IMR-90 (cell line): ENCODE measurements at regions not wholly inside any gene's neighbourhood (a gene's known extent, or its start where the extent isn't known, plus 50 kb on each side); places are given as distances from the start of the nearest gene placed in this dataset.

Experiments
- ATAC-seq: fragments of 200-7000 bp; cut with Tn5 transposase; 2 replicates; pipeline ENCODE4 v1.9.1; 2020; ENCODE audit warnings: low read depth, mild to moderate bottlenecking, moderate library complexity
- BruUV-seq: library from RNA; stranded (reverse); fragments of 400-500 nt; replicated peaks from 2 replicates; lab custom pipeline; 2021; lab: Mats Ljungman, UMichigan
- CTCF ChIA-PET: fragments of 300-600 bp; formaldehyde crosslinking; extraction: SDS; loops from one replicate; lab custom pipeline; 2021; ENCODE audit warnings: antibody characterized with exemption; lab: Yijun Ruan, JAX
- POLR2A ChIA-PET: fragments of 300-600 bp; sonication (Branson Sonifier 250); formaldehyde crosslinking; loops from one replicate; lab custom pipeline; 2022; ENCODE audit warnings: antibody characterized with exemption; ENCODE audit not compliant: unreplicated experiment; lab: Charles Lee
- DNase-seq: peaks from one replicate; pipeline ENCODE4 v3.0.0; 2013
- H2AFZ ChIP-seq: replicated peaks from 2 replicates; pipeline ENCODE3; 2013; ENCODE audit warnings: low read length, mild to moderate bottlenecking; ENCODE audit not compliant: poor library complexity
- H2AK5ac ChIP-seq: 2 replicates; pipeline ENCODE4 v1.6.1; 2013; ENCODE audit warnings: low read depth, low read length, inconsistent platforms
- H2AK9ac ChIP-seq: replicated peaks from 2 replicates; pipeline ENCODE3; 2013; ENCODE audit warnings: mild to moderate bottlenecking, low read depth, low read length, moderate library complexity; ENCODE audit not compliant: poor library complexity
- H2BK120ac ChIP-seq: 2 replicates; pipeline ENCODE4 v1.6.1; 2013; ENCODE audit warnings: low read depth, low read length, inconsistent platforms
- H2BK15ac ChIP-seq: 3 replicates; pipeline ENCODE4 v1.6.1; 2013; ENCODE audit warnings: low read depth, low read length, inconsistent platforms
- H2BK20ac ChIP-seq: 2 replicates; pipeline ENCODE4 v1.6.1; 2013; ENCODE audit warnings: low read depth, mild to moderate bottlenecking, inconsistent platforms, low read length, moderate library complexity
- H2BK5ac ChIP-seq: 2 replicates; pipeline ENCODE4 v1.6.1; 2013; ENCODE audit warnings: mild to moderate bottlenecking, low read depth, low read length, inconsistent platforms; ENCODE audit not compliant: poor library complexity, severe bottlenecking
- H3K14ac ChIP-seq: replicated peaks from 2 replicates; pipeline ENCODE4 v1.6.1; 2013; ENCODE audit warnings: low read depth, low read length, inconsistent platforms
- H3K18ac ChIP-seq: 2 replicates; pipeline ENCODE4 v1.6.1; 2013; ENCODE audit warnings: low read depth, low read length, control low read depth
- H3K23ac ChIP-seq: 2 replicates; pipeline ENCODE4 v1.6.1; 2013; ENCODE audit warnings: low read depth, low read length, inconsistent platforms
- H3K27ac ChIP-seq: 2 replicates; pipeline ENCODE4 v1.5.1; 2013; ENCODE audit warnings: mild to moderate bottlenecking, control low read depth, low read length; ENCODE audit not compliant: insufficient read depth
- H3K27me3 ChIP-seq: 2 replicates; pipeline ENCODE4 v1.6.1; 2013; ENCODE audit warnings: low read length; ENCODE audit not compliant: control insufficient read depth, insufficient read depth
- H3K36me3 ChIP-seq: 2 replicates; pipeline ENCODE4 v1.6.1; 2013; ENCODE audit warnings: low read length, mixed read lengths; ENCODE audit not compliant: control insufficient read depth, insufficient read depth
- H3K4ac ChIP-seq: 2 replicates; pipeline ENCODE4 v1.6.1; 2013; ENCODE audit warnings: low read depth, low read length, inconsistent platforms
- H3K4me1 ChIP-seq: 2 replicates; pipeline ENCODE4 v1.6.1; 2013; ENCODE audit warnings: low read length, mixed read lengths; ENCODE audit not compliant: control insufficient read depth, insufficient read depth
- H3K4me2 ChIP-seq: 2 replicates; pipeline ENCODE4 v1.6.1; 2013; ENCODE audit warnings: low read depth, mild to moderate bottlenecking, control low read depth, low read length, moderate library complexity
- H3K4me3 ChIP-seq: 2 replicates; pipeline ENCODE4 v1.5.1; 2013; ENCODE audit warnings: low read depth, mild to moderate bottlenecking, control low read depth, low read length, moderate library complexity; ENCODE audit not compliant: insufficient read depth
- H3K56ac ChIP-seq: 2 replicates; pipeline ENCODE4 v1.6.1; 2013; ENCODE audit warnings: low read length, inconsistent platforms; ENCODE audit not compliant: insufficient read depth; ENCODE audit errors: extremely low read depth
- H3K79me1 ChIP-seq, 2 experiments: 2 replicates each; pipeline ENCODE4 v1.6.1; 2013; ENCODE audit warnings: low read length in 2 of 2, inconsistent platforms in 1 of 2, low read depth in 1 of 2
- H3K9ac ChIP-seq: 2 replicates; pipeline ENCODE4 v1.6.1; 2013; ENCODE audit warnings: low read depth, low read length, control low read depth
- H3K9me1 ChIP-seq: 2 replicates; pipeline ENCODE4 v1.6.1; 2013; ENCODE audit warnings: low read length, inconsistent platforms; ENCODE audit not compliant: insufficient read depth
- H3K9me3 ChIP-seq: 2 replicates; pipeline ENCODE4 v1.6.1; 2013; ENCODE audit warnings: low read length; ENCODE audit not compliant: control insufficient read depth, insufficient read depth
- H4K20me1 ChIP-seq: 2 replicates; pipeline ENCODE4 v1.6.1; 2013; ENCODE audit warnings: low read length, inconsistent platforms; ENCODE audit not compliant: insufficient read depth
- H4K5ac ChIP-seq: 2 replicates; pipeline ENCODE4 v1.6.1; 2013; ENCODE audit warnings: mild to moderate bottlenecking, low read depth, low read length, control low read depth
- H4K8ac ChIP-seq, 2 experiments: 2 replicates each; pipeline ENCODE4 v1.6.1; 2013; ENCODE audit warnings: low read depth in 2 of 2, low read length in 2 of 2, control low read depth in 1 of 2, inconsistent platforms in 1 of 2
- H4K91ac ChIP-seq: 2 replicates; pipeline ENCODE4 v1.6.1; 2013; ENCODE audit warnings: low read depth, low read length, inconsistent platforms; ENCODE audit not compliant: insufficient read depth
- BHLHE40 ChIP-seq: fragments of 150-350 bp; IDR thresholded peaks from 2 replicates; pipeline ENCODE4 v1.6.1; 2016; ENCODE audit warnings: mild to moderate bottlenecking, low read depth, low read length
- CEBPB ChIP-seq: IDR thresholded peaks from 2 replicates; pipeline ENCODE4 v1.6.1; 2012; ENCODE audit warnings: low read depth, low read length, improper control_type of control experiment
- CHD1 ChIP-seq: IDR thresholded peaks from 2 replicates; pipeline ENCODE4 v1.6.1; 2012; ENCODE audit warnings: low read depth, low read length, improper control_type of control experiment
- CTCF ChIP-seq: conservative IDR thresholded peaks from 2 replicates; pipeline ENCODE4 v1.5.1; 2012; ENCODE audit warnings: mild to moderate bottlenecking, low read depth, low read length, improper control_type of control experiment
- ELK1 ChIP-seq: fragments of 150-350 bp; IDR thresholded peaks from 2 replicates; pipeline ENCODE4 v1.6.1; 2016; ENCODE audit warnings: low read depth, mild to moderate bottlenecking, low read length, moderate library complexity, borderline replicate concordance
- FOS ChIP-seq: fragments of 150-350 bp; IDR thresholded peaks from 2 replicates; pipeline ENCODE4 v1.6.1; 2016; ENCODE audit warnings: low read depth, low read length
- MAFK ChIP-seq: IDR thresholded peaks from 2 replicates; pipeline ENCODE4 v1.6.1; 2012; ENCODE audit warnings: low read depth, low read length, improper control_type of control experiment
- MAZ ChIP-seq: IDR thresholded peaks from 2 replicates; pipeline ENCODE4 v1.6.1; 2012; ENCODE audit warnings: low read depth, mild to moderate bottlenecking, low read length, improper control_type of control experiment, moderate library complexity, borderline replicate concordance
- MXI1 ChIP-seq: IDR thresholded peaks from 2 replicates; pipeline ENCODE4 v1.6.1; 2012; ENCODE audit warnings: low read depth, mild to moderate bottlenecking, low read length, moderate library complexity, borderline replicate concordance
- NFE2L2 ChIP-seq: fragments of 150-350 bp; IDR thresholded peaks from 2 replicates; pipeline ENCODE4 v1.6.1; 2016; ENCODE audit warnings: low read depth, mild to moderate bottlenecking, low read length
- POLR2A ChIP-seq: IDR thresholded peaks from 2 replicates; pipeline ENCODE4 v1.6.1; 2012; ENCODE audit warnings: mild to moderate bottlenecking, low read depth, low read length
- RAD21 ChIP-seq: IDR thresholded peaks from 2 replicates; pipeline ENCODE4 v1.6.1; 2012; ENCODE audit warnings: low read length, improper control_type of control experiment
- RCOR1 ChIP-seq: IDR thresholded peaks from 2 replicates; pipeline ENCODE4 v1.6.1; 2012; ENCODE audit warnings: mild to moderate bottlenecking, low read length, improper control_type of control experiment; ENCODE audit not compliant: insufficient replicate concordance
- RFX5 ChIP-seq: IDR thresholded peaks from 2 replicates; pipeline ENCODE4 v1.8.0; 2012; ENCODE audit warnings: low read depth, mild to moderate bottlenecking, low read length, moderate library complexity
- SMC3 ChIP-seq: fragments of 150-350 bp; IDR thresholded peaks from 2 replicates; pipeline ENCODE4 v1.6.1; 2016; ENCODE audit warnings: low read depth, mild to moderate bottlenecking, antibody characterized with exemption, low read length, moderate library complexity
- USF2 ChIP-seq: fragments of 150-350 bp; IDR thresholded peaks from 2 replicates; pipeline ENCODE4 v1.6.1; 2017; ENCODE audit warnings: mild to moderate bottlenecking, antibody characterized with exemption, low read length, low read depth
- WGBS, 2 experiments: methylation state at CpG; one replicate each; pipeline versions ENCODE4 v1.1.5 to v1.1.7; 2013; ENCODE audit warnings: missing lambda C conversion rate in 2 of 2; ENCODE audit not compliant: insufficient read length in 1 of 2; ENCODE audit errors: extremely low coverage in 2 of 2; 5-methylcytosine and 5-hydroxymethylcytosine counted together
- dilution Hi-C: fragments of 300-500 bp; cut with HindIII; formaldehyde crosslinking; loops from one replicate; pipeline ENCODE4 v1.14.3; 2018; ENCODE audit warnings: low sequenced_read_pairs; ENCODE audit not compliant: unreplicated experiment
- in situ Hi-C: fragments of 300-500 bp; cut with MboI; formaldehyde crosslinking; loops from 3 replicates; pipeline ENCODE4 v1.14.3; 2019; ENCODE audit warnings: low sequenced_read_pairs, inconsistent platforms, mixed read lengths
- intact Hi-C: fragments of 100-400 bp; cut with micrococcal nuclease; formaldehyde crosslinking; loops from 2 replicates; pipeline ENCODE4 v1.10.0; 2022

- Histone ChIP-seq H3K4me1 (no peaks in the 10 kb centered on the region), H2BK120ac (no peak overlapping the region), H3K18ac (no peak overlapping the region), H4K20me1 (no peaks in the 10 kb centered on the region), H3K9ac (no peak overlapping the region), H2AK9ac (no peak overlapping the region), H2BK20ac (no peak overlapping the region), H3K4me2 (no peak overlapping the region), H3K79me1 (no peaks in the 10 kb centered on the region), H4K5ac (no peak overlapping the region), H2AFZ (no peak overlapping the region), H4K91ac (no peak overlapping the region), H3K9me3 (no peaks in the 10 kb centered on the region; the same call in 1 of the 2 replicates), H3K9me1 (no peaks in the 10 kb centered on the region), H3K56ac (no peak overlapping the region), H3K4ac (no peak overlapping the region), H2AK5ac (no peak overlapping the region), H3K27ac (no peak overlapping the region), H3K14ac (no peak overlapping the region), H3K4me3 (no peak overlapping the region), H2BK5ac (no peak overlapping the region), H2BK15ac (no peak overlapping the region), H3K27me3 (no peaks in the 10 kb centered on the region), H4K8ac (no peak overlapping the region), H3K23ac (no peak overlapping the region), H3K36me3 (no peaks in the 10 kb centered on the region)
- WGBS, 2 experiments: no CpG with 5 or more reads among the region's 2 CpGs
- TF ChIP-seq RFX5: no peak
- TF ChIP-seq ELK1: no peak
- TF ChIP-seq USF2: no peak
- TF ChIP-seq RAD21: no peak
- no peak for TF ChIP-seq MAZ
- TF ChIP-seq BHLHE40: no peak
- TF ChIP-seq CHD1: no peak
- TF ChIP-seq NFE2L2: no peak
- TF ChIP-seq CTCF: no peak
- TF ChIP-seq MXI1: no peak
- TF ChIP-seq POLR2A: no peak
- no peak for TF ChIP-seq RCOR1
- no peak for TF ChIP-seq MAFK
- TF ChIP-seq CEBPB: no peak
- no peak for TF ChIP-seq SMC3
- TF ChIP-seq FOS: no peak
- BruUV-seq: no TSS peak
- ChIA-PET POLR2A (no interaction called here), CTCF (no interaction called here)
- DNase-seq (no peak), ATAC-seq (no peak)
- in situ Hi-C loops: no loop called here
- intact Hi-C loops: no loop called here
- dilution Hi-C loops: no loop called here
Observed at GRCh38 chr17:51481370-51481769, 221.0 kb downstream of the UTP18 start.
